ENCODE measurements at regions not wholly inside any gene's neighbourhood (a gene's known extent, or its start where the extent isn't known, plus 50 kb on each side); places are given as distances from the start of the nearest gene placed in this dataset.

GRCh38 chr2:133953524-133953923, 300.3 kb upstream of the MGAT5 start:
- Histone ChIP-seq H3K4me3 (ENCODE audit: low read depth, low read length) (no peak overlapping the region), H3K79me2 (ENCODE audit: control insufficient read depth, insufficient read depth, low read length, unreplicated experiment) (no peaks in the 10 kb centered on the region), H3K27ac (ENCODE audit: low read depth, low read length) (no peak overlapping the region), H3K36me3 (ENCODE audit: insufficient read depth, low read length) (no peaks in the 10 kb centered on the region), H2AFZ (ENCODE audit: low read length, unreplicated experiment) (no peak overlapping the region), H3K4me1 (ENCODE audit: control insufficient read depth, insufficient read depth, low read length, unreplicated experiment) (no peaks in the 10 kb centered on the region), H3K27me3 (ENCODE audit: insufficient read depth, low read length) (peaks cover 9% of the 10 kb centered on the region; the same call in 1 of the 2 replicates)

- no peak overlapping the region for H2AFZ ChIP-seq (ENCODE audit: low read length, unreplicated experiment)
- H3K4me1 ChIP-seq (ENCODE audit: control insufficient read depth, insufficient read depth, low read length, unreplicated experiment), result no peaks in the 10 kb centered on the region
- H3K27ac ChIP-seq (ENCODE audit: low read depth, low read length), result no peak overlapping the region
- no peaks in the 10 kb centered on the region for H3K36me3 ChIP-seq (ENCODE audit: insufficient read depth, low read length)
- peaks cover 18% of the 10 kb centered on the region; the same call in 1 of the 2 replicates for H3K27me3 ChIP-seq (ENCODE audit: insufficient read depth, low read length)
- H3K4me3 ChIP-seq (ENCODE audit: low read depth, low read length), result no peak overlapping the region
- H3K79me2 ChIP-seq (ENCODE audit: control insufficient read depth, insufficient read depth, low read length, unreplicated experiment), result no peaks in the 10 kb centered on the region
Measured at GRCh38 chr2:133954636-133955035, 299.2 kb upstream of the MGAT5 start.

GRCh38 chr2:133955169-133955568, 298.7 kb upstream of the MGAT5 start:
- no peaks in the 10 kb centered on the region for H3K4me1 ChIP-seq (ENCODE audit: control insufficient read depth, insufficient read depth, low read length, unreplicated experiment)
- H2AFZ ChIP-seq (ENCODE audit: low read length, unreplicated experiment), result no peak overlapping the region
- no peak overlapping the region for H3K4me3 ChIP-seq (ENCODE audit: low read depth, low read length)
- H3K27ac ChIP-seq (ENCODE audit: low read depth, low read length), result no peak overlapping the region
- no peaks in the 10 kb centered on the region for H3K79me2 ChIP-seq (ENCODE audit: control insufficient read depth, insufficient read depth, low read length, unreplicated experiment)
- H3K27me3 ChIP-seq (ENCODE audit: insufficient read depth, low read length), result peaks cover 18% of the 10 kb centered on the region; the same call in 1 of the 2 replicates
- no peaks in the 10 kb centered on the region for H3K36me3 ChIP-seq (ENCODE audit: insufficient read depth, low read length)

GRCh38 chr2:133956434-133956935, 297.4 kb upstream of the MGAT5 start:
- H3K36me3 ChIP-seq (ENCODE audit: insufficient read depth, low read length), result no peaks in the 10 kb centered on the region
- no peaks in the 10 kb centered on the region for H3K79me2 ChIP-seq (ENCODE audit: control insufficient read depth, insufficient read depth, low read length, unreplicated experiment)
- H3K4me3 ChIP-seq (ENCODE audit: low read depth, low read length), result no peak overlapping the region
- no peak overlapping the region for H3K27ac ChIP-seq (ENCODE audit: low read depth, low read length)
- H2AFZ ChIP-seq (ENCODE audit: low read length, unreplicated experiment), result no peak overlapping the region
- peaks cover 18% of the 10 kb centered on the region; the same call in 1 of the 2 replicates for H3K27me3 ChIP-seq (ENCODE audit: insufficient read depth, low read length)
- H3K4me1 ChIP-seq (ENCODE audit: control insufficient read depth, insufficient read depth, low read length, unreplicated experiment), result no peaks in the 10 kb centered on the region

- H3K27me3 ChIP-seq (ENCODE audit: insufficient read depth, low read length), result peaks cover 28% of the 10 kb centered on the region; the same call in 1 of the 2 replicates
- no peaks in the 10 kb centered on the region for H3K36me3 ChIP-seq (ENCODE audit: insufficient read depth, low read length)
- no peaks in the 10 kb centered on the region for H3K79me2 ChIP-seq (ENCODE audit: control insufficient read depth, insufficient read depth, low read length, unreplicated experiment)
Measured at GRCh38 chr2:133957724-133958480, 296.0 kb upstream of the MGAT5 start.

GRCh38 chr2:133959066-133959465, 294.8 kb upstream of the MGAT5 start:
- no peaks in the 10 kb centered on the region for H3K4me1 ChIP-seq (ENCODE audit: control insufficient read depth, insufficient read depth, low read length, unreplicated experiment)
- no peak overlapping the region for H3K27ac ChIP-seq (ENCODE audit: low read depth, low read length)
- H3K79me2 ChIP-seq (ENCODE audit: control insufficient read depth, insufficient read depth, low read length, unreplicated experiment), result no peaks in the 10 kb centered on the region
- H3K27me3 ChIP-seq (ENCODE audit: insufficient read depth, low read length), result peaks cover 26% of the 10 kb centered on the region; the same call in 1 of the 2 replicates
- H2AFZ ChIP-seq (ENCODE audit: low read length, unreplicated experiment), result no peak overlapping the region
- H3K4me3 ChIP-seq (ENCODE audit: low read depth, low read length), result no peak overlapping the region
- no peaks in the 10 kb centered on the region for H3K36me3 ChIP-seq (ENCODE audit: insufficient read depth, low read length)

More at GRCh38 chr2:133957724-133958480, 296.0 kb upstream of the MGAT5 start:
- Histone ChIP-seq H2AFZ (ENCODE audit: low read length, unreplicated experiment) (no peak overlapping the region), H3K4me1 (ENCODE audit: control insufficient read depth, insufficient read depth, low read length, unreplicated experiment) (no peaks in the 10 kb centered on the region), H3K27ac (ENCODE audit: low read depth, low read length) (no peak overlapping the region), H3K4me3 (ENCODE audit: low read depth, low read length) (no peak overlapping the region)

- Histone ChIP-seq H3K79me2 (ENCODE audit: control insufficient read depth, insufficient read depth, low read length, unreplicated experiment) (no peaks in the 10 kb centered on the region), H3K27me3 (ENCODE audit: insufficient read depth, low read length) (peaks cover 19% of the 10 kb centered on the region; the same call in 1 of the 2 replicates), H2AFZ (ENCODE audit: low read length, unreplicated experiment) (no peak overlapping the region), H3K36me3 (ENCODE audit: insufficient read depth, low read length) (no peaks in the 10 kb centered on the region), H3K27ac (ENCODE audit: low read depth, low read length) (no peak overlapping the region), H3K4me3 (ENCODE audit: low read depth, low read length) (no peak overlapping the region), H3K4me1 (ENCODE audit: control insufficient read depth, insufficient read depth, low read length, unreplicated experiment) (no peaks in the 10 kb centered on the region)
Measured at GRCh38 chr2:133966720-133967304, 287.1 kb upstream of the MGAT5 start.

- H3K4me3 ChIP-seq (ENCODE audit: low read depth, low read length), result no peak overlapping the region
- no peak overlapping the region for H2AFZ ChIP-seq (ENCODE audit: low read length, unreplicated experiment)
- no peaks in the 10 kb centered on the region for H3K36me3 ChIP-seq (ENCODE audit: insufficient read depth, low read length)
- H3K27me3 ChIP-seq (ENCODE audit: insufficient read depth, low read length), result peaks cover 17% of the 10 kb centered on the region; the same call in 1 of the 2 replicates
- no peaks in the 10 kb centered on the region for H3K4me1 ChIP-seq (ENCODE audit: control insufficient read depth, insufficient read depth, low read length, unreplicated experiment)
- H3K27ac ChIP-seq (ENCODE audit: low read depth, low read length), result no peak overlapping the region
- H3K79me2 ChIP-seq (ENCODE audit: control insufficient read depth, insufficient read depth, low read length, unreplicated experiment), result no peaks in the 10 kb centered on the region
Measured at GRCh38 chr2:133967326-133967725, 286.5 kb upstream of the MGAT5 start.

- Histone ChIP-seq H3K27me3 (ENCODE audit: insufficient read depth, low read length) (peaks cover 17% of the 10 kb centered on the region; the same call in 1 of the 2 replicates), H2AFZ (ENCODE audit: low read length, unreplicated experiment) (no peak overlapping the region), H3K4me3 (ENCODE audit: low read depth, low read length) (no peak overlapping the region), H3K4me1 (ENCODE audit: control insufficient read depth, insufficient read depth, low read length, unreplicated experiment) (no peaks in the 10 kb centered on the region), H3K27ac (ENCODE audit: low read depth, low read length) (no peak overlapping the region), H3K36me3 (ENCODE audit: insufficient read depth, low read length) (no peaks in the 10 kb centered on the region), H3K79me2 (ENCODE audit: control insufficient read depth, insufficient read depth, low read length, unreplicated experiment) (no peaks in the 10 kb centered on the region)
Measured at GRCh38 chr2:133968446-133968845, 285.4 kb upstream of the MGAT5 start.

- peaks cover 14% of the 10 kb centered on the region; the same call in 1 of the 2 replicates for H3K27me3 ChIP-seq (ENCODE audit: insufficient read depth, low read length)
- H3K27ac ChIP-seq (ENCODE audit: low read depth, low read length), result no peak overlapping the region
Measured at GRCh38 chr2:133970641-133971040, 283.2 kb upstream of the MGAT5 start.

More at GRCh38 chr2:133970641-133971040, 283.2 kb upstream of the MGAT5 start:
- no peaks in the 10 kb centered on the region for H3K4me1 ChIP-seq (ENCODE audit: control insufficient read depth, insufficient read depth, low read length, unreplicated experiment)
- H3K79me2 ChIP-seq (ENCODE audit: control insufficient read depth, insufficient read depth, low read length, unreplicated experiment), result no peaks in the 10 kb centered on the region
- H3K36me3 ChIP-seq (ENCODE audit: insufficient read depth, low read length), result no peaks in the 10 kb centered on the region
- no peak overlapping the region for H2AFZ ChIP-seq (ENCODE audit: low read length, unreplicated experiment)
- H3K4me3 ChIP-seq (ENCODE audit: low read depth, low read length), result no peak overlapping the region

Data from ACC112 (cell line).